ENCODE measurements at regions not wholly inside any gene's neighbourhood (a gene's known extent, or its start where the extent isn't known, plus 50 kb on each side); places are given as distances from the start of the nearest gene placed in this dataset.
"Not testable (repeated sequence)": the region's sequence is repeated elsewhere in the genome, so short reads cannot be mapped to it uniquely, and the experiment has no call there.

DNA sequence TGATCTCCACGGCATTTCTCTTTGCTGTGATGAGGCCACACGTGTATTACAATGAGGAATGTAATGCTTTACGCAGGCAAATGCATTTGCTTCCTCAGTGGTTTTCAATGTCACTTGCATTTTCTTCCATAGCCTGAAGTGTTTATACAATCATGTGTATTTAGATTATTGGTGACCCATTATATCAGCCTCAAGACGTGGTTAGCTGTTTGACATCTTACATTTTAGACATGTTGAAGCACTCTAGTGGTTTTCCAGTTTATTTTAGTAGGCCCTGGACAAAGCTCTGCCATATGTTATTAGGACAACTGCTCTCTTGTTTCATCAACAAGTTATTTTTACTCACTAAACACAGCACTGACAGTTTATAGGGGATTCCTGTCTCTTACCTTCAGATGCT, 200.4 kb downstream of the UTRN start:
- TF ChIP-seq, protein P1, sequence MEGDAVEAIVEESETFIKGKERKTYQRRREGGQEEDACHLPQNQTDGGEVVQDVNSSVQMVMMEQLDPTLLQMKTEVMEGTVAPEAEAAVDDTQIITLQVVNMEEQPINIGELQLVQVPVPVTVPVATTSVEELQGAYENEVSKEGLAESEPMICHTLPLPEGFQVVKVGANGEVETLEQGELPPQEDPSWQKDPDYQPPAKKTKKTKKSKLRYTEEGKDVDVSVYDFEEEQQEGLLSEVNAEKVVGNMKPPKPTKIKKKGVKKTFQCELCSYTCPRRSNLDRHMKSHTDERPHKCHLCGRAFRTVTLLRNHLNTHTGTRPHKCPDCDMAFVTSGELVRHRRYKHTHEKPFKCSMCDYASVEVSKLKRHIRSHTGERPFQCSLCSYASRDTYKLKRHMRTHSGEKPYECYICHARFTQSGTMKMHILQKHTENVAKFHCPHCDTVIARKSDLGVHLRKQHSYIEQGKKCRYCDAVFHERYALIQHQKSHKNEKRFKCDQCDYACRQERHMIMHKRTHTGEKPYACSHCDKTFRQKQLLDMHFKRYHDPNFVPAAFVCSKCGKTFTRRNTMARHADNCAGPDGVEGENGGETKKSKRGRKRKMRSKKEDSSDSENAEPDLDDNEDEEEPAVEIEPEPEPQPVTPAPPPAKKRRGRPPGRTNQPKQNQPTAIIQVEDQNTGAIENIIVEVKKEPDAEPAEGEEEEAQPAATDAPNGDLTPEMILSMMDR (IDR thresholded peaks at IDR 0.05; ENCODE audit: borderline replicate concordance, insufficient read depth, low read depth, low read length) = no peak
- no peak overlapping the region for H3K4me3 ChIP-seq (ENCODE audit: low read depth, low read length)

- H3K4me3 ChIP-seq (ENCODE audit: low read depth, low read length) = no peak overlapping the region
- TF ChIP-seq, protein P1 (IDR thresholded peaks at IDR 0.05; ENCODE audit: borderline replicate concordance, insufficient read depth, low read depth, low read length) = no peak
Measured at GRCh38 chr6:144488590-144488989, 203.5 kb downstream of the UTRN start.

DNA sequence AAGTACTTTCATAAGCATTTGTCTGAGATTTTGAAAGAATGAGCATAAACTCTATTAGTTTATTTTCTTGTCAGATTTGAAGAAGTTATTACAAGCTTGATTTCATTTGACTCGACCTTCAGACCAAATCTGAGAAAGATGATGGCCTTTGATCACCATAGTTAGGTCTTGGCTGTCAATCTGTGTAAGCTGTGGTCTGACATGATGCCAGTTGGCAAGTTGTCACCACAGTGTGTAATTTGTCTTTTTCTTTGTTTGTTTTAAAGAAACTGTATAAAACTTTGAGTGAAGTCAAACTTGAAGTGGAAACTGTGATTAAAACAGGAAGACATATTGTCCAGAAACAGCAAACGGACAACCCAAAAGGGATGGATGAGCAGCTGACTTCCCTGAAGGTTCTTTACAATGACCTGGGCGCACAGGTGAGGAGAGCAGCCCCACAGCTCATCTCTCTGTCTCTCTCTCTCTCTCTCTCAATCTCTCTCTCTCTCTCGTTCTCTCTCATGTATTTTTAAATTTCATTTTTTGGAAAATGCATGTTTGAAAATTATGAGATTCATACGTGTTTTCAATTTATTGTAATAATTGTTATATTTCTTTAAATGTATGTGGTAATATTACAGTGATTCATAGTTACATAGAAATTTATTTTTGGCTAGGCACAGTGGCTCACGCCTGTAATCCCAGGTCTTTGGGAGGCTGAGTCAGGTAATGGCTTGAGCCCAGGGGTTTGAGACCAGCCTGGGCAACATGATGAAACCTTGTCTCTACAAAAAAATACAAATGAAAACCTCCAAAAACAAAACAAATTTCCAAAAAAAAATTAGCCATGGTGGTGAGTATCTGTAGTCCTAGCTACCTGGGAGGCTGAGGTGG, 208.1 kb downstream of the UTRN start:
- TF ChIP-seq, protein P1 (IDR thresholded peaks at IDR 0.05; ENCODE audit: borderline replicate concordance, insufficient read depth, low read depth, low read length) = no peak
- H3K4me3 ChIP-seq (ENCODE audit: low read depth, low read length) = no peak overlapping the region

GRCh38 chr6:144495076-144495475, 209.9 kb downstream of the UTRN start:
- H3K4me3 ChIP-seq (ENCODE audit: low read depth, low read length) = not testable (repeated sequence)

- H3K4me3 ChIP-seq (ENCODE audit: low read depth, low read length) = no peak overlapping the region
- TF ChIP-seq, protein P1 (IDR thresholded peaks at IDR 0.05; ENCODE audit: borderline replicate concordance, insufficient read depth, low read depth, low read length) = no peak
Measured at GRCh38 chr6:144497650-144498049, 212.5 kb downstream of the UTRN start.

- TF ChIP-seq, protein P1 (IDR thresholded peaks at IDR 0.05; ENCODE audit: borderline replicate concordance, insufficient read depth, low read depth, low read length) = no peak
- H3K4me3 ChIP-seq (ENCODE audit: low read depth, low read length) = no peak overlapping the region
Measured at GRCh38 chr6:144500892-144501291, 215.8 kb downstream of the UTRN start.

GRCh38 chr6:144505214-144505613, 220.1 kb downstream of the UTRN start:
- not testable (repeated sequence) for H3K4me3 ChIP-seq (ENCODE audit: low read depth, low read length)

GRCh38 chr6:144506051-144506450, 220.9 kb downstream of the UTRN start:
- not testable (repeated sequence) for H3K4me3 ChIP-seq (ENCODE audit: low read depth, low read length)

DNA sequence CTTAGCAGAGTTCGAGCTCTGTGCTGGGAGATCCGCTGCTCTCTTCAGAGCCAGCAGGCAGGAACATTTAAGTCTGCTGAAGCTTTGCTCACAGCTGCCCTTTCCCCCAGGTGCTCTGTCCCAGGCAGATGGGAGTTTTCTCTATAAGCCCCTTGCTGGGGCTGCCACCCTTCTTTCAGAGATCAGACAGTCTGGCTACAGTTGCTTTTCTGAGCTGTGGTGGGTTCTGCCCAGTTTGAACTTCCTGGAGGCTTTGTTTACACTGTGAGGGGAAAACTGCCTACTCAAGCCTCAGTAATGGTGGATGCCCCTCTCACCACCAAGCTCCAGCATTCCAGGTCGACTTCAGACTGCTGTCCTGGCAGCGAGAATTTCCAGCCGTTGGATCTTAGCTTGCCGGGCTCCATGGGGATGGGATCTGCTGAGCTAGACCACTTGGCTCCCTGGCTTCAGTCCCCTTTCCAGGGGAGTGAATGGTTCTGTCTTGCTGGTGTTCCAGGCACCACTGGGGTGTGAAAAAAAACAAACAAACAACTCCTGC, 222.7 kb downstream of the UTRN start:
- not testable (repeated sequence) for H3K4me3 ChIP-seq (ENCODE audit: low read depth, low read length)
